OCI-M2 (cell line): ENCODE measurements at regions not wholly inside any gene's neighbourhood (a gene's known extent, or its start where the extent isn't known, plus 50 kb on each side); places are given as distances from the start of the nearest gene placed in this dataset.
"Not testable (repeated sequence)": the region's sequence is repeated elsewhere in the genome, so short reads cannot be mapped to it uniquely, and the experiment has no call there.

ENCODE experiments used
- DNase-seq: peaks from one replicate; lab custom pipeline; 2025; ENCODE audit not compliant: unreplicated experiment; lab: John Stamatoyannopoulos, UW

DNA sequence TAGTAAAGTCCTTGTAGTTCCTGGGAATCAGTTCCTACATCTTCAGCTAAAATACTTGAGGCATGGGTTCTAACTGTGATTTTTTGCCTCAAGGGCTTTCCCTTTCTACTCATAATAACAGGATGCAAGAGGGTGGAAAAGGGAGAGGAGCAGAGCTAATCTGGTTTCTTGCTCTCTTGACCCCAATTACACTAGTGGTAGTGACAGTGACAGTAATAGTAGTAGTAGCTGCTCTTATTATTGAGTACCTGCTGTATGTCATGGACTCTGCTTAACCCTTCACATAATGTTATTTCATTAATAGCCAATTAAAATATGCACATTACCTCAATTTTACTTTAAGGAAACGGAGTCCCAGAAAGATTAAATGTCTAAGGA, 214.8 kb upstream of the HNRNPA3 start:
- no peak for DNase-seq

GRCh38 chr2:176999301-176999700, 213.3 kb upstream of the HNRNPA3 start:
- no peak for DNase-seq

DNA sequence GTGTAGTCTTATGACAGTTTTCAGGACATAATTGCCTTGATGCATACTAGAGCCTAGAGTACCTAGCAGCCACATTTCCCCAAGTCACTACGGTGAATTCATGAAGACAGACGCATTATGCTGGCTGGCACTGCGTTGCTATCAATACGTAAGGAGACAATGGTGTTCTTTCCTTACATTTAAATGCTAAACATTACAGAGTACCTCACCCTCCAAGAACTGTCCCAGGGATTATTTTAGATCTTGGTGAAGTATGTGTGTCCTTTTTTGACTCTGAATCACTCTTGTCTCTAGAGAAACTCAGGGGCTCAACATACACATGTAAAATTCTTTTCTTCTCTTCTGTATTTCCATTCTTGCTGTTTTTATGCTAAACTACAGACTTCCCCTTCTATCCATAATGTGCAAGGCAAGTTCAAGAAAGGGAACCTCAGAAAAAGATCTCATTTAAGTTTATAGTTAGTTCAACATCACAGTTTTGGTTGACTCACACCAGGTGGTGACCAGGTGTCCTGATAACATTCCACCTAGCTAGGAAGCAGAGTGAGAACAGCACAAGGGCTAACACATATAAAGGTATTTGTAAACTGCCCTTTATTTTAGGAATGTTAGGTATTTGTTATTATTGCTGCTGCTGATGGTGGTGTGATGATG, 212.4 kb upstream of the HNRNPA3 start:
- DNase-seq: no peak

GRCh38 chr2:177000715-177001072, 211.9 kb upstream of the HNRNPA3 start:
- no peak for DNase-seq

- DNase-seq: no peak
Observed at GRCh38 chr2:177001334-177001733, 211.3 kb upstream of the HNRNPA3 start.

GRCh38 chr2:177002983-177003382, 209.6 kb upstream of the HNRNPA3 start:
- DNase-seq: no peak

DNA sequence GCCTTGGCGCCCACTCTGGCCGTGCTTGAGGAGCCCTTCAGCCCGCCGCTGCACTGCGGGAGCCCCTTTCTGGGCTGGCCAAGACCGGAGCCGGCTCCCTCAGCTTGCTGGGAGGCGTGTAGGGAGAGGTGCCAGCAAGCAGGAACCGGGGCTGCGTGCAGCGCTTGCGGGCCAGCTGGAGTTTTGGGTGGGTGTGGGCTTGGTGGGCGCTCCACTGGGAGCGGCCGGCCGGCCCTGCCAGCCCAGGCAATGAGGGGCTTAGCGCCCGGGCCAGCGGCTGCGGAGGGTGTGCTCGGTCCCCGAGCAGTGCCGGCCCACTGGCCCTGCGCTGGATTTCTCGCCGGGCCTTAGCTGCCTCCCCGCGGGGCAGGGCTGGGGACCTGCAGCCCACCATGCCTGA, 204.9 kb upstream of the HNRNPA3 start:
- not testable (repeated sequence) for DNase-seq

DNA sequence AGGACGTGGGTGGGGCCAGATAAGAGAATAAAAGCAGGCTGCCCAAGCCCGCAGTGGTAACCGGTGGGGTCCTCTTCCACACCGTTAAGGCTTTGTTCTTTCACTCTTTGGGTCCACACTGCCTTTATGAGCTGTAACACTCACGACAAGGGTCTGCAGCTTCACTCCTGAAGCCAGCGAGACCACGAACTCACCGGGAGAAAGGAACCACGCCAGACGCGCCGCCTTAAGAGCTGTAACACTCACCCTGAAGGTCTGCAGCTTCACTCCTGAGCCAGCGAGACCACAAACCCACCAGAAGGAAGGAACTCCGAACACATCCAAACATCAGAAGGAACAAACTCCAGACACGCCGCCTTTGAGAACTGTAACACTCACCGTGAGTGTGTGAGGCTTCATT, 203.9 kb upstream of the HNRNPA3 start:
- DNase-seq: not testable (repeated sequence)

- DNase-seq: no peak
Observed at GRCh38 chr2:177010146-177010545, 202.4 kb upstream of the HNRNPA3 start.

DNA sequence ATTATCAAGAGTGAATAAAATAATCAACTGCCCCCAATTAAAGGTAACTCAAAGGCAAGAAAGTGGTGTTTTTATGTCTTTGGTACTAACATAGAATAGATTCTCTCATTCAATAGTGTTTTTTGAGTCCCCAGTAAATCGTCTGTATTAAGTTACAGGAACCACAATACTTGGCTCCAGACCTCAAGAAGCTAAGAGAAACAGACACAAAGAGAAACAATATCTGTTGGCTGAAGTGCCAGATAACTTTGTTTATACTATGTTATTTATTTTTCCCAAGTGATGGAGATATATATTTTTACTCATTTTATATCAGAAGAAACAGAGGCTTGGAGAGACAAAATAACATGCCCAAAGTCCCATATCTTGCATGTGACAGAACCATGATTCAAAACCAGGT, 201.7 kb upstream of the HNRNPA3 start:
- no peak for DNase-seq

- DNase-seq: no peak
Observed at GRCh38 chr2:177014946-177015345, 197.6 kb upstream of the HNRNPA3 start.

- no peak for DNase-seq
Observed at GRCh38 chr2:177015356-177015923, 197.2 kb upstream of the HNRNPA3 start.

GRCh38 chr2:177020524-177021119, 192.0 kb upstream of the HNRNPA3 start:
- no peak for DNase-seq

GRCh38 chr2:177021706-177022343, 190.8 kb upstream of the HNRNPA3 start:
- no peak for DNase-seq

GRCh38 chr2:177024765-177025164, 187.8 kb upstream of the HNRNPA3 start:
- no peak for DNase-seq

DNA sequence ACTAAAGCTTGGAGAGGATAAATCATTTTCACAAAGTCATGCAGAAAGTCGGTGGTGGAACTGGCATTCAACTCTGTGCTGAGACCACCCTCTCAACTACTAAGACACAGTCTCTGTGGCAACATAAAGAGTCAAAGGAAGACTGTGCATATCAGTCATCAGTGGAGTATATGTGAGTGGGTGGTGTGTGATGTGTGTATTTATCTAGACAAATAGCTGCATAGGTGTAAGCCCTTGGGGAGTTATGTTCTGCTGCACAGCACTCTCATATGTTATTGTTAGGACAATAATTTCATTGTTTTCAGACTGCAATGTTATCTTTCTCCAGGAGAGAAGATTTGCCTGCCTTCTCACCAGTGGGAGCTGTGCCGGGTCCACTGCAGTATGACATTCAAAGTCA, 186.3 kb upstream of the HNRNPA3 start:
- no peak for DNase-seq

GRCh38 chr2:177026956-177027355, 185.6 kb upstream of the HNRNPA3 start:
- no peak for DNase-seq

GRCh38 chr2:177028296-177028695, 184.3 kb upstream of the HNRNPA3 start:
- no peak for DNase-seq

GRCh38 chr2:177029075-177029474, 183.5 kb upstream of the HNRNPA3 start:
- no peak for DNase-seq

GRCh38 chr2:177029501-177029900, 183.1 kb upstream of the HNRNPA3 start:
- DNase-seq: no peak

DNA sequence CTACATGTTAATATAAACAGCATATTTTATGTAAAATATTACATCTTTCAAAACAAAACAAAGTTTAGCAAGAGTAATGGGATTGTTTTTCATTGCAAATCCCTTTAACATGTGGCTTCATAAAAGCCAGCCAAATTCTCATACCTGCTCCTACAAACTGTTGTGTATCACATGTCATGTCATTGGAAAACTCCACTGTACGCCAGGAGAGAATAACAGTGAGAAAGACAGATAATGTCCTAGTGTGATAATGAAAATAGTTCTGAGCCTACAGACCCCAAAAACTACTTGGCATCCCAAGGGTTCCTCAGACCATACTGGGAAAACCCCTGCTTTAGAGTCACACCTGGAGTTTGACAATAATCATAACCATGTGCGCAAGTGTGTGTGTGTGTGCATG, 182.7 kb upstream of the HNRNPA3 start:
- no peak for DNase-seq

DNA sequence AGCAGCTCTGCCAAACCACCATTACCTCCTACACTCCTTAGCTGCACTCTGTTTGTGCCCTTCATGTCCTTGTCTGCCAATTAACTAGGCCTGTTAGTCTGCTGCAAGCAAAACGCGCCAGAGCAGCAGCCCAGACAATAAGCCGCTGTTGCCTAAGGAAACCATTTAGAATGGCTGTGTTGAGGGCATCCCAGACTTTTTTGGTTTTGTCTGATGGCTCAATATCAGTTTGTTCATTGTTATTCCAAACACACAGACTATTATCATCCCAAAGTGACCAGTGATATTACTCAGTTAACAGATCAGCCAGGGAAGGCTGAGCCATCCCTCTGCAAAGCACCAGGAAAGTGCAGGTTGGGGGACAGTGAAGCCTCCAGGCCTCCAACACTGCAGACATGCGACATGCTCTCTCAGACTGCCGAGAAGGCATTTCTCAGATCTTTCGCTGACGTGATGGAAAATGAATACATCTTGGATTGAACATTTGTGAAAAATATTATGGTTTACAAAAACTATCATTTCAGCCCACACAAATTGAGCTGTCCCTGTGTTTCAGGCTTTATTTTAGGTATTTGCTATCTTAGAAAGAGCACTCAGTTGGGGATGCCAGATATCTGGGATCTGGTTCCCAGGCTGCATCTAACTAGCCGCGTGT, 182.0 kb upstream of the HNRNPA3 start:
- no peak for DNase-seq
